Activated CD4-positive, alpha-beta T cell treated with anti-CD3 and anti-CD28 coated beads for 36 hours (primary cell): ENCODE measurements at regions not wholly inside any gene's neighbourhood (a gene's known extent, or its start where the extent isn't known, plus 50 kb on each side); places are given as distances from the start of the nearest gene placed in this dataset.

Experiments
- ATAC-seq: fragments of 200-7000 bp; cut with Tn5 transposase; one replicate; pipeline ENCODE4 v1.10.0; 2021; ENCODE audit warnings: mild to moderate bottlenecking, moderate library complexity
- CTCF ChIA-PET: fragments of 350-600 bp; sonication (Branson Sonifier 250); formaldehyde crosslinking; loops from one replicate; lab custom pipeline; 2021; ENCODE audit warnings: antibody characterized with exemption; lab: Charles Lee
- POLR2A ChIA-PET: fragments of 350-600 bp; sonication (Branson Sonifier 250); formaldehyde crosslinking; loops from one replicate; lab custom pipeline; 2021; ENCODE audit warnings: antibody characterized with exemption, inconsistent platforms; lab: Charles Lee
- DNase-seq: peaks from one replicate; pipeline ENCODE4 v3.0.0-alpha.2; 2020
- H3K27ac Mint-ChIP-seq: one replicate; pipeline ENCODE4 v1.8.0; 2021; ENCODE audit warnings: mixed read lengths
- H3K27me3 Mint-ChIP-seq: one replicate; pipeline ENCODE4 v1.8.0; 2021; ENCODE audit warnings: mixed read lengths
- H3K36me3 Mint-ChIP-seq: one replicate; pipeline ENCODE4 v1.8.0; 2021; ENCODE audit warnings: low read depth, mixed read lengths
- H3K4me1 Mint-ChIP-seq: one replicate; pipeline ENCODE4 v1.8.0; 2021; ENCODE audit warnings: mixed read lengths
- H3K4me3 Mint-ChIP-seq: one replicate; pipeline ENCODE4 v1.8.0; 2021; ENCODE audit warnings: mild to moderate bottlenecking, moderate library complexity, mixed read lengths
- H3K9me3 Mint-ChIP-seq: one replicate; pipeline ENCODE4 v1.8.0; 2021; ENCODE audit warnings: low read depth, mixed read lengths
- intact Hi-C, 2 experiments: fragments of 100-400 bp; cut with DNase I in 1 of 2; cut with micrococcal nuclease in 1 of 2; formaldehyde crosslinking; loops; one replicate each; pipeline versions ENCODE4 v1.14.2 to v1.15.1; 2022 to 2024; cut with DNase I, micrococcal nuclease

- Mint-ChIP-seq H3K27me3 (no peaks in the 10 kb centered on the region), H3K4me3 (no peak overlapping the region), H3K9me3 (peaks cover 4% of the 10 kb centered on the region), H3K36me3 (no peaks in the 10 kb centered on the region), H3K27ac (no peak overlapping the region), H3K4me1 (no peaks in the 10 kb centered on the region)
- CTCF ChIA-PET = no interaction called here
- intact Hi-C loops = no loop called here
- ATAC-seq (no peak), DNase-seq (no peak)
- POLR2A ChIA-PET = no interaction called here
Measured at GRCh38 chr10:53699684-53700083, 927.1 kb upstream of the MBL2 start.

DNA sequence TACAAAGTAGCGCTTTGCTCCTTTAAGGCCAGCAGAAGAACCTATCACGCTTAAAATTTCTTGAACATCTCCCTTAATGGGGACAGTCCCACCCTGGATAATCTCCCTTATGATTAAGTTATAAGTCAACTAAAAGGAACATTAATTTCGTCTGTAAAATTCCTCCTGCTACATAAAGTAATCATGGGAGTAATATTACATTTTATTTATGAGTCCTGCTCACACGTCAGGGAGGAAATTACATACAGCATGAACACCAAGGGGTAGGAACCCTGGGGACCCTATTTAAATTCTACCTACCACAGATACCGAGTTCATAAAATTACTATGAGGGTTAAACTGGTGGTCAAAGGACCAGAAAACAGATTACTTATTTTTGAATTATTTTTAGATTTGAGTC is 926.6 kb upstream of the MBL2 start:
- H3K36me3 Mint-ChIP-seq = no peaks in the 10 kb centered on the region
- no peak overlapping the region for H3K4me3 Mint-ChIP-seq
- H3K4me1 Mint-ChIP-seq = no peaks in the 10 kb centered on the region
- no peak overlapping the region for H3K27ac Mint-ChIP-seq
- H3K27me3 Mint-ChIP-seq = no peaks in the 10 kb centered on the region
- CTCF ChIA-PET = no interaction called here
- no peak for ATAC-seq
- H3K9me3 Mint-ChIP-seq = peaks cover 4% of the 10 kb centered on the region
- intact Hi-C loops = no loop called here
- POLR2A ChIA-PET = no interaction called here
- no peak for DNase-seq

DNA sequence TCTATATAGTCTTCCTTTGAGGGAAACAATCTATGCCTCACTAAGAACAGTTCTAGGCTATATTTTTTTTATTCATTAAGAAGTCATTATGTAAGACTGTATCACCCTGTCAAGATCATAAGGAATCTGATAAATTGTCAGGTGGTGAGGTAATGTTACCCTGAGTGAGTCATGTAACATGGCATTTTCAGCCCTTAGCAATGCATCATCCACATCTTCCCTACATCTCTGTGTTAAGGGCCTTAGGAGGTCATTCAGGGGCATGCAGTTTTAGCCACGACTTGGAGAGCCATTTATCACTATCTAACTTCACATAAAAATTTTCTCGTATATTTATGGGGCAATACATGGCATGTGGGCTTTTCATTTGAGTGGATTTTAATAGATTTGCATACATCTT is 924.5 kb upstream of the MBL2 start:
- H3K27ac Mint-ChIP-seq = no peak overlapping the region
- DNase-seq = no peak
- no peak for ATAC-seq
- POLR2A ChIA-PET = no interaction called here
- H3K9me3 Mint-ChIP-seq = peaks cover 4% of the 10 kb centered on the region
- no peaks in the 10 kb centered on the region for H3K27me3 Mint-ChIP-seq
- intact Hi-C loops = no loop called here
- H3K4me1 Mint-ChIP-seq = no peaks in the 10 kb centered on the region
- CTCF ChIA-PET = no interaction called here
- H3K36me3 Mint-ChIP-seq = no peaks in the 10 kb centered on the region
- H3K4me3 Mint-ChIP-seq = no peak overlapping the region

DNA sequence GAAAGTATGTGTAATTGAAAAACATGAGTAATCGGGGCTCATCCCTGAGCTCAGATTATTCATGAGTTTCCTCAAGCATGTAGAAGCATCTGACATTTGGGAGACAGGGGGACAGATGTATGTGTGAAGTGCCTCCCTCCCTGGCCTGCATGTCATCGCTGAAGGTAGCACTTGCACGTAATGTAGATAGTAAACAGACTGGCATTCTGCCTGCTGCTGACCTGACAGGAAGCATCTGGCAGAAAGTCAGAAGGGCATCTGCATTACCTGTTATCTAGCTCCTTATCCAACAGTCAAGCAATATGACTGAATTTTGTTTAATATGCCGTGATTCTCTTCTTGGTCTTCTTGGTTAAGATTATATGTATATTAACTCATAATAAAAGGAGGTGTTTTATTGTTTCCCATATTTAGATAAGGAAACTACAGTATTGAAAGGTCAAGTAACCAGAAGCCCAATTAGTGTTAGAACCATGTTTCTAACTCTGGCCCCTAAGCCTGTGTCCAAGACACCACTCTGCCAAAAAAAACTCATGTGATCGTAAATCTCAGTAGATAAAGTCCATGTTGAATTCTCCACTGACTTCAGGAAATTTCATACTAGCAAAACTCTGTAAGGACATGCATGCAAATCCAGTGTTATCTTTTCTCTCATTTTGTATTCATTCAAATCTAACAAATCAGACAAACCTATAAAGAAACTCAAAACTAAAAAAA is 918.1 kb upstream of the MBL2 start:
- no peaks in the 10 kb centered on the region for H3K27me3 Mint-ChIP-seq
- H3K4me3 Mint-ChIP-seq = no peak overlapping the region
- CTCF ChIA-PET = no interaction called here
- DNase-seq = no peak
- no peak for ATAC-seq
- no peaks in the 10 kb centered on the region for H3K4me1 Mint-ChIP-seq
- H3K9me3 Mint-ChIP-seq = peaks cover 2% of the 10 kb centered on the region
- H3K36me3 Mint-ChIP-seq = no peaks in the 10 kb centered on the region
- POLR2A ChIA-PET = no interaction called here
- intact Hi-C loops = no loop called here
- H3K27ac Mint-ChIP-seq = no peak overlapping the region

DNA sequence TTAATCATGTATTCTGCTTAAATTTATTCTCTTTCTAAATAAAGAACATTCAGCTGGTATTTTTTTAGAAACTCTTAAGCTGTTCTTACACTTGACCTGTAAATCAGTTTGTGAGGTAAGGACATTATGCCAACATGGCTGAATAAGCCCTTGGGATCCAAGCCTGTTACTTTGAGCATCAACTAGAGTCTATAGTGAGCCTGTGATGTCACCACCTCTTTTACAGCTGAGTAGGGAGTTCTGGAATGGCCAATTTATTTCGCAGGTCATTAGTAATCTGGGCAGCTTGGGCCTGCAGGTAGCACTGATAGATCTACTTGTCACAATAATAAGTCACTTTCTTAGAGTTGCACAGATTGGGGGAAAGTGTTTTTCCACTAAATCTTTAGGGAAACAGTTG is 915.2 kb upstream of the MBL2 start:
- intact Hi-C loops = no loop called here
- DNase-seq = no peak
- no peak for ATAC-seq
- no peaks in the 10 kb centered on the region for H3K4me1 Mint-ChIP-seq
- no peaks in the 10 kb centered on the region for H3K27me3 Mint-ChIP-seq
- no peaks in the 10 kb centered on the region for H3K36me3 Mint-ChIP-seq
- H3K4me3 Mint-ChIP-seq = no peak overlapping the region
- POLR2A ChIA-PET = no interaction called here
- CTCF ChIA-PET = no interaction called here
- peaks cover 2% of the 10 kb centered on the region for H3K9me3 Mint-ChIP-seq
- no peak overlapping the region for H3K27ac Mint-ChIP-seq

DNA sequence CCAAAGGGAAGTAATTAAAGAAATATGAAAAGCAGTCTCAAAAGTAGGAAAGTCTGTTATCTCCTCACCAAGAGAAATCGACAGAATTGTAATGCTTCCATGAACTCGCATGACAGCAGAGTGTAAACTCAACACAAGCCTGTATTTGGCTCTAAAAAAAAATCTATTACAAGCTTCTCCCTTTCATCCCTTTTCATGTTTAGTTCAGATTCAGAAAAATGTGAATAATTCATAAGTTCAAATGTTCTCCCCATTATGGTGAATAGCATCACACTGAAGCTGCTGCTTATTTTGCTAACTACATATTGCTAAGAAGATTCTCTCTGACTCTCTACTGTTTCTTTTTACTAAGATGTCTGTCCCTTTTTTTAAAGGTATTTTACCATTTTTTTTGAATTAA is 910.3 kb upstream of the MBL2 start:
- no peaks in the 10 kb centered on the region for H3K36me3 Mint-ChIP-seq
- ChIA-PET CTCF (no interaction called here), POLR2A (no interaction called here)
- H3K27ac Mint-ChIP-seq = no peak overlapping the region
- no peaks in the 10 kb centered on the region for H3K4me1 Mint-ChIP-seq
- ATAC-seq (no peak), DNase-seq (no peak)
- intact Hi-C loops = no loop called here
- H3K9me3 Mint-ChIP-seq = peaks cover 3% of the 10 kb centered on the region
- no peaks in the 10 kb centered on the region for H3K27me3 Mint-ChIP-seq
- H3K4me3 Mint-ChIP-seq = no peak overlapping the region

DNA sequence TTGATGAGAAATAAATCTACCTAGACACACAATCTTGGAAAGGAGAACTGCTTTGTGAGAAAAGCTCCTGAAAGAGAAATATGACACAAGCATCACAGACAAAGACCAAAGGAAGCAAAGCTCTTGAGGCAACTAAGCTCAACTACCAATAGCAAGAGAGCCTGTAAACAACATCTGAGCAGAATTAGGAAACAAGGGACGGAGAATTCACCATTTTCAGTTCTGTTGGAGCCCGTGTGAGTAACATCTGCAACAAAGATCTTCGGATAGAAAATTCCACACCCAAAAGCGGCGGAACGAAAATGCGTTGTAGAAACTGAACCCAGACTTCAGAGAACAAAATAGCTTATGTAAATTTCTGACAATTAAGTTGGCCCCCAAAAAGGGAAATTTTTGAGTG is 909.9 kb upstream of the MBL2 start:
- CTCF ChIA-PET = no interaction called here
- ATAC-seq (no peak), DNase-seq (no peak)
- no peaks in the 10 kb centered on the region for H3K27me3 Mint-ChIP-seq
- no peaks in the 10 kb centered on the region for H3K36me3 Mint-ChIP-seq
- peaks cover 3% of the 10 kb centered on the region for H3K9me3 Mint-ChIP-seq
- POLR2A ChIA-PET = no interaction called here
- no peak overlapping the region for H3K4me3 Mint-ChIP-seq
- intact Hi-C loops = no loop called here
- H3K27ac Mint-ChIP-seq = no peak overlapping the region
- H3K4me1 Mint-ChIP-seq = no peaks in the 10 kb centered on the region

- Mint-ChIP-seq H3K4me1 (no peaks in the 10 kb centered on the region), H3K27ac (no peak overlapping the region), H3K36me3 (no peaks in the 10 kb centered on the region), H3K27me3 (no peaks in the 10 kb centered on the region), H3K9me3 (peaks cover 3% of the 10 kb centered on the region), H3K4me3 (no peak overlapping the region)
- DNase-seq = no peak
- ChIA-PET POLR2A (no interaction called here), CTCF (no interaction called here)
- intact Hi-C loops = no loop called here
- ATAC-seq = no peak
Measured at GRCh38 chr10:53679666-53680065, 907.1 kb upstream of the MBL2 start.

DNA sequence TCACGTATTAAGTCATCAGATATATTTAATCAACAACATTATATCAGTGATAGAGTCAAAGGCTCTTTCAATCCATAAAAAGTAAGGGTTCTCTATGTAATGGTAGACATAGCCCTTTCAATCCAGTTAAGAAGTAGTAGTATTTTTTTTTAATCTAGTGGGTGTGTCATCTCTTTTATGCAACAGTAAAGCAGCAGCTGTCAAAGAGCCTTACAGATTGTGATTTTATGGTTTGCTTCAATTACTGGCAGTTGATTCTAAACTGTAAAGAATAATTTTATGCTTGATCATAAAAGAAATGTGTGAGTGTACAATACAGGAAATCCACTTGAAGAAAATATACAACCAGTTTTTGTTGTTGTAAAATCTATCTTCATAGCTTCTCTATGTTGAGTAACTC is 902.6 kb upstream of the MBL2 start:
- Mint-ChIP-seq H3K9me3 (peaks cover 3% of the 10 kb centered on the region), H3K4me3 (no peak overlapping the region), H3K4me1 (no peaks in the 10 kb centered on the region), H3K36me3 (no peaks in the 10 kb centered on the region), H3K27ac (no peak overlapping the region), H3K27me3 (no peaks in the 10 kb centered on the region)
- DNase-seq (no peak), ATAC-seq (no peak)
- intact Hi-C loops = no loop called here
- ChIA-PET CTCF (interaction anchor here (1.5 kb wide), 1 partner anchor 16 kb away, joined by 3 read pairs; no protein-coding TSS in a partner anchor), POLR2A (no interaction called here)

- Mint-ChIP-seq H3K9me3 (peaks cover 7% of the 10 kb centered on the region), H3K36me3 (no peaks in the 10 kb centered on the region), H3K4me3 (no peak overlapping the region), H3K27ac (no peak overlapping the region), H3K4me1 (no peaks in the 10 kb centered on the region), H3K27me3 (no peaks in the 10 kb centered on the region)
- no peak for DNase-seq
- ChIA-PET CTCF (no interaction called here), POLR2A (no interaction called here)
- intact Hi-C loops = no loop called here
- ATAC-seq = no peak
Measured at GRCh38 chr10:53667063-53667462, 894.5 kb upstream of the MBL2 start.

GRCh38 chr10:53664282-53665019 is 891.9 kb upstream of the MBL2 start:
- H3K4me3 Mint-ChIP-seq = no peak overlapping the region
- H3K36me3 Mint-ChIP-seq = no peaks in the 10 kb centered on the region
- DNase-seq (no peak), ATAC-seq (no peak)
- H3K4me1 Mint-ChIP-seq = no peaks in the 10 kb centered on the region
- no peak overlapping the region for H3K27ac Mint-ChIP-seq
- CTCF ChIA-PET = no interaction called here
- H3K27me3 Mint-ChIP-seq = no peaks in the 10 kb centered on the region
- intact Hi-C loops = no loop called here
- POLR2A ChIA-PET = no interaction called here
- H3K9me3 Mint-ChIP-seq = peaks cover 7% of the 10 kb centered on the region

GRCh38 chr10:53650794-53651193 is 878.2 kb upstream of the MBL2 start:
- ChIA-PET POLR2A (no interaction called here), CTCF (no interaction called here)
- ATAC-seq = no peak
- Mint-ChIP-seq H3K36me3 (no peaks in the 10 kb centered on the region), H3K4me1 (no peaks in the 10 kb centered on the region), H3K4me3 (no peak overlapping the region), H3K27ac (no peak overlapping the region), H3K27me3 (no peaks in the 10 kb centered on the region), H3K9me3 (peaks cover 1% of the 10 kb centered on the region)
- DNase-seq = no peak
- intact Hi-C loops = no loop called here
